CD14-positive monocyte (primary cell): ENCODE measurements at regions not wholly inside any gene's neighbourhood (a gene's known extent, or its start where the extent isn't known, plus 50 kb on each side); places are given as distances from the start of the nearest gene placed in this dataset.

Experiments used
- DNase-seq, 3 donors: peaks; one replicate each; pipeline ENCODE4 v3.0.0-alpha.2; 2011 to 2022
- H2AFZ ChIP-seq: 2 replicates; pipeline ENCODE4 v1.6.0; 2012; ENCODE audit warnings: mild to moderate bottlenecking, low read depth, low read length, inconsistent platforms; ENCODE audit not compliant: insufficient read depth, poor library complexity, severe bottlenecking
- H3K27ac ChIP-seq, 2 donors: 1 replicate in 1 of 2; 2 replicates in 1 of 2; pipeline ENCODE4 v1.5.1; 2012 to 2013; ENCODE audit warnings: low read length in 2 of 2, control low read depth in 1 of 2, inconsistent platforms in 1 of 2, low read depth in 1 of 2, mild to moderate bottlenecking in 1 of 2
- H3K27me3 ChIP-seq, 2 donors: one replicate each; pipeline versions ENCODE4 v1.6.0 to v1.6.1; 2011 to 2013; ENCODE audit warnings: low read length in 2 of 2; ENCODE audit not compliant: control insufficient read depth in 2 of 2, insufficient read depth in 2 of 2
- H3K36me3 ChIP-seq, 2 donors: replicated peaks in 1 of 2; 1 replicate in 1 of 2; 2 replicates in 1 of 2; pipeline versions ENCODE4 v1.5.1 to v1.6.1; 2012 to 2013; ENCODE audit warnings: low read length in 2 of 2, control low read depth in 1 of 2, inconsistent platforms in 1 of 2, mild to moderate bottlenecking in 1 of 2; ENCODE audit not compliant: insufficient read depth in 2 of 2, control insufficient read depth in 1 of 2
- H3K4me1 ChIP-seq, 2 donors: 1 replicate in 1 of 2; 2 replicates in 1 of 2; pipeline versions ENCODE4 v1.5.1 to v1.6.1; 2012 to 2013; ENCODE audit warnings: low read length in 2 of 2, control low read depth in 1 of 2, inconsistent platforms in 1 of 2, mild to moderate bottlenecking in 1 of 2, moderate library complexity in 1 of 2; ENCODE audit not compliant: insufficient read depth in 2 of 2, control insufficient read depth in 1 of 2
- H3K4me2 ChIP-seq: replicated peaks from 2 replicates; pipeline ENCODE3; 2012; ENCODE audit warnings: low read length, moderate library complexity, mild to moderate bottlenecking; ENCODE audit not compliant: poor library complexity, severe bottlenecking; ENCODE audit errors: extremely low read depth
- H3K4me3 ChIP-seq, 3 experiments: fragments of 200-600 bp in 1 of 3; sonication (generic) in 1 of 3; replicated peaks in 1 of 3; 1 replicate in 2 of 3; 2 replicates in 1 of 3; pipeline ENCODE4 v1.5.1; 2011 to 2013; ENCODE audit warnings: low read length in 3 of 3, mild to moderate bottlenecking in 3 of 3, control low read depth in 2 of 3, low read depth in 2 of 3, inconsistent platforms in 1 of 3, moderate library complexity in 1 of 3
- H3K79me2 ChIP-seq: 2 replicates; pipeline ENCODE4 v1.6.0; 2012; ENCODE audit warnings: mild to moderate bottlenecking, control low read depth, inconsistent platforms, low read length, moderate library complexity; ENCODE audit not compliant: insufficient read depth
- H3K9ac ChIP-seq: 2 replicates; pipeline ENCODE4 v1.6.0; 2017; ENCODE audit warnings: low read length, mild to moderate bottlenecking; ENCODE audit not compliant: insufficient read depth, poor library complexity, severe bottlenecking
- H3K9me3 ChIP-seq, 2 donors: replicated peaks in 1 of 2; 1 replicate in 1 of 2; 2 replicates in 1 of 2; pipeline versions ENCODE4 v1.5.1 to v1.6.1; 2012 to 2013; ENCODE audit warnings: low read length in 2 of 2, control low read depth in 1 of 2; ENCODE audit not compliant: control insufficient read depth in 1 of 2, insufficient read depth in 1 of 2
- H4K20me1 ChIP-seq: 2 replicates; pipeline ENCODE4 v1.6.0; 2012; ENCODE audit warnings: mild to moderate bottlenecking, low read length, control low read depth, moderate library complexity; ENCODE audit not compliant: insufficient read depth
- H3K27ac Mint-ChIP-seq, 7 donors: one replicate each; pipeline ENCODE4 v1.8.0; 2020; ENCODE audit warnings: mild to moderate bottlenecking in 7 of 7, mixed read lengths in 7 of 7, moderate library complexity in 6 of 7, inconsistent platforms in 2 of 7
- H3K27me3 Mint-ChIP-seq, 3 donors: one replicate each; pipeline ENCODE4 v1.8.0; 2021 to 2022; ENCODE audit warnings: low read depth in 3 of 3, mild to moderate bottlenecking in 3 of 3, mixed read lengths in 3 of 3, moderate library complexity in 3 of 3, inconsistent platforms in 1 of 3
- H3K36me3 Mint-ChIP-seq, 2 donors: one replicate each; pipeline ENCODE4 v1.8.0; 2020; ENCODE audit warnings: mixed read lengths in 2 of 2, inconsistent platforms in 1 of 2, mild to moderate bottlenecking in 1 of 2
- H3K4me1 Mint-ChIP-seq: one replicate; pipeline ENCODE4 v1.8.0; 2020; ENCODE audit warnings: mild to moderate bottlenecking, mixed read lengths
- H3K4me3 Mint-ChIP-seq, 2 donors: one replicate each; pipeline ENCODE4 v1.8.0; 2020; ENCODE audit warnings: mild to moderate bottlenecking in 2 of 2, mixed read lengths in 2 of 2, moderate library complexity in 1 of 2
- H3K9me3 Mint-ChIP-seq, 7 donors: one replicate each; pipeline ENCODE4 v1.8.0; 2020 to 2022; ENCODE audit warnings: mixed read lengths in 7 of 7, mild to moderate bottlenecking in 6 of 7, moderate library complexity in 6 of 7, inconsistent platforms in 2 of 7
- CTCF ChIP-seq: fragments of 200-600 bp; IDR thresholded peaks from one replicate; pipeline ENCODE4 v1.8.0; 2022; ENCODE audit warnings: antibody characterized with exemption, mild to moderate bottlenecking
- WGBS: methylation state at CpG from one replicate; pipeline ENCODE4 v1.1.5; 2013; ENCODE audit warnings: missing lambda C conversion rate; ENCODE audit not compliant: insufficient coverage; 5-methylcytosine and 5-hydroxymethylcytosine counted together
- intact Hi-C, 2 donors: fragments of 100-400 bp; cut with micrococcal nuclease; formaldehyde crosslinking; loops; one replicate each; pipeline versions ENCODE4 v1.15.0 to v1.15.1; 2023

GRCh38 chr4:29121586-29121985 lies 1598.6 kb upstream of the PCDH7 start:
- Histone ChIP-seq H3K9me3 (no peaks in the 10 kb centered on the region), H3K4me2 (no peak overlapping the region), H3K27me3 (no peaks in the 10 kb centered on the region), H3K4me3 (no peak overlapping the region), H3K79me2 (no peaks in the 10 kb centered on the region), H3K4me1 (no peaks in the 10 kb centered on the region), H3K36me3 (no peaks in the 10 kb centered on the region), H3K9ac (no peak overlapping the region), H4K20me1 (no peaks in the 10 kb centered on the region), H3K27ac (no peak overlapping the region), H2AFZ (no peak overlapping the region)
- Mint-ChIP-seq H3K27me3 (peaks cover 0 to 2% (median 0%) of the 10 kb centered on the region in 3 donors), H3K4me3 (no peak overlapping the region), H3K9me3 (peaks cover 0 to 5% (median 0%) of the 10 kb centered on the region in 7 donors), H3K27ac (no peak overlapping the region), H3K36me3 (no peaks in the 10 kb centered on the region), H3K4me1 (no peaks in the 10 kb centered on the region)
- intact Hi-C loops, result no loop called here
- no CpG with 5 or more reads among the region's 4 CpGs for WGBS
- DNase-seq, result no peak
- no peak for TF ChIP-seq CTCF

DNA sequence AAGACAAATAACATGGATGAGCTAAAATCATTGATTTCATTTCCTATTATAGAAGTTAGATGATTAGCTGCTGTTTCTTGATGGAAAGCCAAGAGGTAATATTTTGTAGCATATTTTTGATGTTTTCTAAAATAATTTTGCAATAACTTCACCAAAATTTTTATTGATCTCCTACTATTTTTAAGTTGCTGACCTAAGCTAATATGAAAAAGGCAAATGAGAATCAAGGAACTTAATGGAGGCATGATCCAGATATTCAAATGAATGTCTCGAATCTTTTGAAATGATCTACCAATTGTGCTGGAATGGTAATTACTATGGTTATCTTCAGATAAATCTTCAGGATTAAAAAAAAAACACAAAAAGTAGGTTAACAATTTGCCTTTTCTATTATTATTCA lies 1591.4 kb upstream of the PCDH7 start:
- no peak overlapping the region for H3K27ac ChIP-seq
- H3K4me1 ChIP-seq, result no peaks in the 10 kb centered on the region
- TF ChIP-seq CTCF, result no peak
- H3K4me1 Mint-ChIP-seq, result no peaks in the 10 kb centered on the region
- no CpG with 5 or more reads among the region's 1 CpG for WGBS
- intact Hi-C loops, result no loop called here
- no peak overlapping the region for H3K4me3 Mint-ChIP-seq
- H3K36me3 ChIP-seq, result no peaks in the 10 kb centered on the region
- DNase-seq, result no peak
- H3K36me3 Mint-ChIP-seq, result no peaks in the 10 kb centered on the region
- no peak overlapping the region for H3K4me2 ChIP-seq
- H3K79me2 ChIP-seq, result no peaks in the 10 kb centered on the region
- no peaks in the 10 kb centered on the region for H4K20me1 ChIP-seq
- H3K9ac ChIP-seq, result no peak overlapping the region
- no peak overlapping the region for H3K4me3 ChIP-seq
- no peak overlapping the region for H2AFZ ChIP-seq
- H3K27me3 ChIP-seq, result no peaks in the 10 kb centered on the region
- H3K27me3 Mint-ChIP-seq, result no peaks in the 10 kb centered on the region
- H3K27ac Mint-ChIP-seq, result no peak overlapping the region
- no peaks in the 10 kb centered on the region for H3K9me3 Mint-ChIP-seq
- H3K9me3 ChIP-seq, result no peaks in the 10 kb centered on the region
